ENCODE measurements at regions not wholly inside any gene's neighbourhood (a gene's known extent, or its start where the extent isn't known, plus 50 kb on each side); places are given as distances from the start of the nearest gene placed in this dataset.
"Not testable (repeated sequence)": the region's sequence is repeated elsewhere in the genome, so short reads cannot be mapped to it uniquely, and the experiment has no call there.

DNA sequence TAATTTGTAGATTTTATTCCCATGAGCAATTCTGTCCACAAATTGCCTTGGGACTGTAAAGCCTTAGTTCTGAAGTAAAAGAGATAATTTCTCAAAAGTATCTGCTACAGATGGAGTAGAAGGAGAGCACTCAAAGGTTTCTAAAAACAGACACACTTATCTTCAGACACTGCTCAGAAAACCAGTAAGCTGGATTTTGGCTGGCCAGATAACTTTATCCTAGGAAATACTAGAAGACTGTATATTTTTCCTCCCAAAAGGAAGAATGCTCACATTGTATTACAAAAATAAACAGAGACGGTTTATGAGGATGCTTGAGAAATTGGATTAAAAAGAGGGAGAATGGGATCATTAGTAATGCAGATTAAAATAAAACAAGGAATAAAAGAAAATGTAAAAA, 178.0 kb upstream of the IGFBP3 start:
- H3K4me3 ChIP-seq = no peak overlapping the region
- H3K27ac ChIP-seq = no peak overlapping the region
- intact Hi-C loops (cut with DNase I) = no loop called here
- peaks cover 0 to 2% (median 0%) of the 10 kb centered on the region in 9 donors for H3K4me1 ChIP-seq
- no peaks in the 10 kb centered on the region for H3K9me3 ChIP-seq
- no peaks in the 10 kb centered on the region for H3K27me3 ChIP-seq
- TF ChIP-seq, protein P1, sequence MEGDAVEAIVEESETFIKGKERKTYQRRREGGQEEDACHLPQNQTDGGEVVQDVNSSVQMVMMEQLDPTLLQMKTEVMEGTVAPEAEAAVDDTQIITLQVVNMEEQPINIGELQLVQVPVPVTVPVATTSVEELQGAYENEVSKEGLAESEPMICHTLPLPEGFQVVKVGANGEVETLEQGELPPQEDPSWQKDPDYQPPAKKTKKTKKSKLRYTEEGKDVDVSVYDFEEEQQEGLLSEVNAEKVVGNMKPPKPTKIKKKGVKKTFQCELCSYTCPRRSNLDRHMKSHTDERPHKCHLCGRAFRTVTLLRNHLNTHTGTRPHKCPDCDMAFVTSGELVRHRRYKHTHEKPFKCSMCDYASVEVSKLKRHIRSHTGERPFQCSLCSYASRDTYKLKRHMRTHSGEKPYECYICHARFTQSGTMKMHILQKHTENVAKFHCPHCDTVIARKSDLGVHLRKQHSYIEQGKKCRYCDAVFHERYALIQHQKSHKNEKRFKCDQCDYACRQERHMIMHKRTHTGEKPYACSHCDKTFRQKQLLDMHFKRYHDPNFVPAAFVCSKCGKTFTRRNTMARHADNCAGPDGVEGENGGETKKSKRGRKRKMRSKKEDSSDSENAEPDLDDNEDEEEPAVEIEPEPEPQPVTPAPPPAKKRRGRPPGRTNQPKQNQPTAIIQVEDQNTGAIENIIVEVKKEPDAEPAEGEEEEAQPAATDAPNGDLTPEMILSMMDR (IDR thresholded peaks at IDR 0.05) = no peak
- H3K36me3 ChIP-seq = no peaks in the 10 kb centered on the region
- WGBS, 2 donors = 53 to 57% methylated on average over 1 of the region's 1 CpG
- ATAC-seq = no peak
- DNase-seq = no peak

DNA sequence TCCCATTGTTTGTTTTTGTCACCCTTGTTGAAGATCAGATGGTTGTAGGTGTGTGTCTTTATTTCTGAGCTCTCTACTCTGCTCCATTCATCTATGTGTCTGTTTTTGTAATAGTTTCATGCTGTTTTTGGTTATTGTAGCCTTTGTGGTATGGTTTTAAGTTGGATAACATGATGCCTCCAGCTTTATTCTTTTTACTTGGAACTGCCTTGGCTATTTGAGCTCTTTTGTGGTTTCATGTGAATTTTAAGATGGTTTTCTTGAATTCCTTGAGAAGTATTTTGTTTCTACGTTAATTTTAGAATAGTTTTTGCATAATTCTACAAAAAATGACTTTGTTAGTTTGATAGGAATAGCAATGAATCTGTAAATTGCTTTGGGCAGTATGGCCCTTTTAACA, 170.0 kb upstream of the IGFBP3 start:
- TF ChIP-seq, protein P1 (IDR thresholded peaks at IDR 0.05) = no peak
- ATAC-seq (no peak), DNase-seq (no peak)
- 56 to 74% methylated on average over 1 of the region's 1 CpG for WGBS, 2 donors
- Histone ChIP-seq H3K9me3 (peaks cover 0 to 22% (median 0%) of the 10 kb centered on the region in 11 donors), H3K4me3 (no peak overlapping the region), H3K36me3 (no peaks in the 10 kb centered on the region), H3K27me3 (no peaks in the 10 kb centered on the region), H3K4me1 (no peaks in the 10 kb centered on the region), H3K27ac (no peak overlapping the region)
- intact Hi-C loops (cut with DNase I) = no loop called here

DNA sequence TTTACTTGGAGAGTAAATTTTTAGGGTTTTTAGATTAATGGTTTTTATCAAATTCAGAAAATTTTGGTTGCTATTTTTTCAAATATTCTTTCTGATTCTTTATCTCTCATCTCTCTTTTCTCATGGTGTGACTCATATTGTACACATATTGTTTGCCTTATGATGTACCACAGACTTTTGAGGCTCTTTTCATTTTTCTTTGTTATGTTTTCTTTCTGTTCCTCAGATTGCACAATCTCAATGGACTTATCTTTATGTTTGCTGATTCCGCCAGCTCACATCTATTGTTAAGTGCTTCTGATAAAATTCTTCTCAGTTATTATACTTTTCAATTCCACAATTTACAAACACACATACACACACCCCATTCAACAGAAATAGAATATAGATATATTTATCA, 168.2 kb upstream of the IGFBP3 start:
- no peaks in the 10 kb centered on the region for H3K4me1 ChIP-seq
- H3K27ac ChIP-seq = no peak overlapping the region
- intact Hi-C loops (cut with DNase I) = no loop called here
- H3K9me3 ChIP-seq = peaks cover 0 to 35% (median 0%) of the 10 kb centered on the region in 11 donors
- H3K4me3 ChIP-seq = no peak overlapping the region
- WGBS, 2 donors = 88 to 91% methylated on average over 1 of the region's 1 CpG
- no peak for ATAC-seq
- no peaks in the 10 kb centered on the region for H3K27me3 ChIP-seq
- DNase-seq = no peak
- TF ChIP-seq, protein P1 (IDR thresholded peaks at IDR 0.05) = no peak
- H3K36me3 ChIP-seq = no peaks in the 10 kb centered on the region

DNA sequence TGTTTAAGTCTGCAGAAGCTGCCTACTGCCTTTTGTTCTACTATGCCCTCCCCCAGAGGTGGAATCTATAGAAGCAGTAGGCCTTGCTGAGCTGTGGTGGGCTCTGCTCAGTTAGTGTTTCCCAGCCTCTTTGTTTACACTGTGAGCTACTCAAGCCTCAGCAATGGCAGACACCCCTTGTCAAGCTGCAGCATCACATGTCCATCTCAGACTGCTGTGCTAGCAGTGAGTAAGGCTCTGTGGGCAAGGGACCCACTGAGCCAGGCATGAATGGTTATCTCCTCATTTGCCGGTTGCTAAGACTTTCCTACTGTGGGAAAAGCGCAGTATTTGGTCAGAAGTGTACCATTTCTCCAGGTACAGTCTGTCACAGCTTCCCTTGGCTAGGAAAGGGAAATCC, 167.4 kb upstream of the IGFBP3 start:
- 90 to 98% methylated on average over 2 of the region's 2 CpGs for WGBS, 2 donors
- intact Hi-C loops (cut with DNase I); ATAC-seq: not testable (repeated sequence)

DNA sequence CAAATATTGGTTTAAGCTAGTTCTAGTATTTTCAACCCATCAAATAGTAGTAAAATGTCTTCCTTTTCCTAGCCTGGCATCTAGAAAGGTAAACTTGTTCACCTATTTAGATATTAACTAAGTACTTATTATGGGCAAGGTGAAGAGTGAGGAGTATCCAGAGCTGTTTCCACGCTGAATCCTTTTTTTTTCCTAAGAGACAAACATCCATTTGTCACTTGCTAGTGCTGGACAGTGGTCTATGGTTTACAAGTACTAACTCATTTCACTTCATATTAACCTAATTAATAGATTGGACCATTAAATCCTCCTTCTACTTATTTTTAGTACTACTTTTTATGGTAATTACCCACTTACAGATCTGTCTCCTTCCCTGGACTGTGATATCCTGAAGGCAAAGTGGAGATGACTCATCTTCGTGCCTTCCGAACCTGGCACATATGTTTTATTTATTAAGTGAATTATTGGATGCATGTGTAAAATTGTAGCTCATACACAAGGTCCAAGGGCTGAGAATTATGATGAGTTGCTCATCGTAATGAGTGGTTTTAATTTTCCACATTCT, 159.6 kb upstream of the IGFBP3 start:
- WGBS, 2 donors = 76 to 81% methylated on average over 4 of the region's 4 CpGs
- no peaks in the 10 kb centered on the region for H3K36me3 ChIP-seq
- intact Hi-C loops (cut with DNase I) = no loop called here
- peaks cover 0 to 13% (median 0%) of the 10 kb centered on the region in 11 donors for H3K9me3 ChIP-seq
- no peaks in the 10 kb centered on the region for H3K27me3 ChIP-seq
- no peak overlapping the region for H3K4me3 ChIP-seq
- TF ChIP-seq, protein P1 (IDR thresholded peaks at IDR 0.05) = no peak
- H3K27ac ChIP-seq = no peak overlapping the region
- no peak for ATAC-seq
- no peak for DNase-seq
- no peaks in the 10 kb centered on the region for H3K4me1 ChIP-seq

More for the DNA sequence above, 167.4 kb upstream of the IGFBP3 start:
- H3K4me1 ChIP-seq, H3K4me3 ChIP-seq, H3K36me3 ChIP-seq, DNase-seq, H3K27ac ChIP-seq, H3K27me3 ChIP-seq: not testable (repeated sequence)
- peaks cover 0 to 35% (median 0%) of the 10 kb centered on the region in 11 donors for H3K9me3 ChIP-seq
